ENCODE measurements at regions not wholly inside any gene's neighbourhood (a gene's known extent, or its start where the extent isn't known, plus 50 kb on each side); places are given as distances from the start of the nearest gene placed in this dataset.
"Not testable (repeated sequence)": the region's sequence is repeated elsewhere in the genome, so short reads cannot be mapped to it uniquely, and the experiment has no call there.

DNA sequence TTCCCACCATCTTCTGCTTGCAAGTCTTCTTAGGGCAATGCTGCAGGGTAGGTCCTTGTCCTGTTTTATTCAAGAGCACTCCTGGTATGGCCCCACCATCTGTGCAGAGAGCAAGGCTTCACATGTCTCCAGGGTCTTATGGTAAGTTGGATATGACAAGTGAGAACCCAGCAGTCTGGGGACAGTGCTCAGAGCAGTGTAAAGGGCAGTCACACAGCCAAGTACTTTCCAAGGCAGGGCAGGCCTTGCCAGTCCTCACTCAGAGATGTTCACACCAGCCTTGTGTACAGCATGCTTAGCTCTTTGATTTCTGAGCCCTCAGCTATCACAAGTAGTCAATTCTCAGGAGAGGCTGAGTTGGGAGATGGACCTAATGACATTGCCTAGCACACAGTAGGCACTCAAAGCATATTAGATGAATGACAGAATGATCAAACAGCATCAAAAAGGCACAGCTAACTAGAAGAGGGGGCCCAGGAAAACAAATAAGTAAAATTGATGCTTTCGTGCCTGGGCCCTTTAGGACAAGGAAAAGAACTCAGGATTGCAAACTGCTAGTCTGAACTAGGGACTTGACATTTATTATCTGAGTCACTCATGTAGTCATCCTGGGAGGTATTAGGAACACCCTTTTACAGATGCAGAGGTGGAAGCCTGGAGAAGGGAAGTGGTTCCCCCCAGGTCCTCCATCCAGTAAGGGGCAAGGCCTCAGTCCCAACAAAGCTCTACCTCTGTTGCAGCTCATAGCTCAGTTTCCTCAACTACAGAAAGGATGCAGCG, 86.7 kb upstream of the CTAGE1 start:
- no peak for DNase-seq

DNA sequence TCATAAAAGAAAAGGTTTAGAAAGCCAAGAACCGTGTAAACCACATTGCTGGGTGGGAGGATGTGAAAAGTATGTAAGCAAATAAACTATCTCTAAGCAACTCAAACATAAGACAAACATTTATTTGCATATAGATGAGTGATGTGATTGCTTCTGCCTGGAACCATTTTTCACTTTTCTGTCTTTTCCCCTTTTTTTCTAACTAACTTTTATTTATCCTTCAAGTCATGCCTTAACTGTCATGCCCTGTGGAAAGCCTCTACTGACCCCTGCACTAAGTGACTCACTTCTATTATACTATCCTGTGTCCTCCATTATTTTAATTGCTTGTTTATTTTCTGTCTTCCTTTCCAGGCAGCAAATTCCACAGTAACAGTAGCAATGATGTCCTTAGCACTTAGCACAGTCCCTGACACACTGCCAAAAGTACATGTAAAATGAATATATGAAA, 87.5 kb upstream of the CTAGE1 start:
- no peak for DNase-seq

- DNase-seq, result no peak
Measured at GRCh38 chr18:22507055-22507454, 89.3 kb upstream of the CTAGE1 start.

- no peak for DNase-seq
Measured at GRCh38 chr18:22509423-22509822, 91.7 kb upstream of the CTAGE1 start.

GRCh38 chr18:22510697-22511096, 93.0 kb upstream of the CTAGE1 start:
- no peak for DNase-seq

GRCh38 chr18:22513721-22514481, 96.2 kb upstream of the CTAGE1 start:
- no peak for DNase-seq

DNA sequence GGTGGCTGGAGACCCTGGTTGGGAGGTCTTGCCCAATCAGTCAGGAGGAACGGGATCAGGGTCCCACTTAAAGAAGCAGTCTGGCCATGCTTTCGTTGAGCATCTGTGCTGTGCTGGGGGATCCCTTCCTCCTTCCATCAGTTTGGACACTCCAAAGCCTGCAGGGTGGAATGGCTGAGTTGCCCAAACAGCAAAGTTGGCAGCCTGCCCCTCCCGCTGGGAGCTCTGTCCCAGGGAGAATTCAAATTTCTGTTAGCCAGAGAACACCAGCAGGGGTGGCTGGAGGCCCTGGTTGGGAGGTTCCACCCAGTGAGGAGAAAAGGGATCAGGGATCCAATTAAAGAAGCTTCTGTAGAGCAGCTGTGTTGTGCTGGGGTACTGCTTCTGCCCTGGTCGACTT, 96.9 kb upstream of the CTAGE1 start:
- DNase-seq, result no peak

DNA sequence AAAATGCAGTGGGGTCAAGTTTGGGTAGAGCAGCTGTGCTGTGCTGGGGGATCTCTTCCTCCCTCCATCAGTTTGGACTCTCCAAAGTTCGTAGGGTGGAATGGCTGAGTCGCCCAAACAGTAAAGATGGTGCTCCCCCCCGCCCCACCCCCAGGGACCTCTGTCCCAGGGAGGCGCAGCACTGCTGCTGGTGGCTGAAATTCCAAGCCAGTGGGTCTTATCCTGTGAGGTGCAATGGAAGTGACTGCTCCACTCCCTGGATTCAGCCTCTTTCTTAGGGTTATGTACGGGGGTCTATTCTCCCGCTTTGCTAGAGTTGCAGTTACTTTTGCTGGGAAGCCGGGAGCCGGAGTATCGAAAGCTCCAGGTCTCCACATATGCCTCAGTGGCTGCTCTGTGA, 97.5 kb upstream of the CTAGE1 start:
- DNase-seq, result no peak

DNA sequence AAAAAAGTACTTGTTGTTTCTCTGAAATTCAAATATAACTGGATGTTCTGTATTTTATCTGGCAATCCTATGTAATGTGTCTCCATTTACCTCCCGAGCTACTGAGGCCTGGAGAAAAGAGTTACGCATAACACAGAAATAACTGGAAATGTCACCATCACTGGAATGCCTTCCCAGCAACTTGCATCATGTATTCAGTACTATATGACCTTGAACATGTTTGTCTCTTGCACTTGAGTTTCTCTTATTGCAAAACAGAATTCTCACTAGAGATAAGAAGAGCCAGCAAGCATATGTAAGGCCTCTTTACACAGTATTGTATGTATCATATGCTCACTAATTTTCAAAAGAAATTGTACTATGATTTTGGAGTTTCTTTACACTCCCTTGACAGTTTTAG, 99.6 kb upstream of the CTAGE1 start:
- DNase-seq, result no peak

DNA sequence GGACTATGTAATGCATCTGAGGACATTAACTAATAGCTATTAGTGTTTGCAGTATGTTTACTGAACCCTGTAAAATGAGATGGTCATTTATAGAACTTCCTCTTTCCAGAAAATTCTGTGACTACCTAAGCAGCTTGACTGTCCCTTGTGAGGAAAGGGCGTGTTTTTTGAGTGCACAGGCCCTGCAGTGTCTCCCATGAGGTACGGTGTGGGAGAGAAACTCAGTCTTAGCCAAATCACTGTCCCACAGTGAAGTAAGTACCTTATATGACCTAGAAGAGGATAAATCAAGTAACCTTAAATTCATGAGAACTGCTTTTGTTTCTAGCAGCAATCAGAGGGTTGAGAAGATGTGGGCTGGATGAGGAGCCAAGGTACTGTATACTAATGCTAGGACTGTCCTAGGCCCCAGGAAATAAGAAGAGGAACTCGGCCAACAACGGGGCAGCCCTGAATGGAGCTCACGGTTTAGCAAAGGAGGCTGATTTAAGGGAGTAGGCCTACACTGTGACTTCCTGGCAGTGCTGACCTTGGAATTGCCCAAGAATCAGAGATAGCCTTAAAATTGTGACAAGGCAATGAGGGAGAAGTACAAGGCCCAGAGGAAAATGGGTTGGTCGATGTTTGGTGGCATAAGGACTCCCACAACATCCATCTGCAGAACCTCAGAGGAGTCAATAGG, 103.5 kb upstream of the CTAGE1 start:
- no peak for DNase-seq

- no peak for DNase-seq
Measured at GRCh38 chr18:22523481-22523880, 105.8 kb upstream of the CTAGE1 start.

GRCh38 chr18:22524783-22525182, 107.1 kb upstream of the CTAGE1 start:
- no peak for DNase-seq

DNA sequence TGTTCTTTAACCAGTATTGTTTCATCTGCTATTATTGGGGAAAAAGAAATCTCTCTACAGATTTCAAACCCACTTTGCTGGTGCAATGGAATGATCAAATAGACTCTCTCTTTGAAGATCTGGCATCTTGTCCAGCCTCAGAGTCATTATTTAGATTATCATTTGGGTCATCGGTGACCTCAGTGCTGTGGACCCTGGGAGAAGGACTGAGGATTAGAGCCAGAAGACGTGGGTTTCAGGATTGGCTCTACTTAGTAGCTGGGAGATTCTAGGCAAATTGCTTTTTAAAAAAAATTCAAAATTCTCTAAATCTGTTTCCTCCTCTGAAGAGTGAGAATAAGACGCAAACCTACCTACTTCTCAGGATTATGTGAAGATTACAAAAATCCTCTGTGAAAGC, 107.6 kb upstream of the CTAGE1 start:
- DNase-seq, result no peak

DNA sequence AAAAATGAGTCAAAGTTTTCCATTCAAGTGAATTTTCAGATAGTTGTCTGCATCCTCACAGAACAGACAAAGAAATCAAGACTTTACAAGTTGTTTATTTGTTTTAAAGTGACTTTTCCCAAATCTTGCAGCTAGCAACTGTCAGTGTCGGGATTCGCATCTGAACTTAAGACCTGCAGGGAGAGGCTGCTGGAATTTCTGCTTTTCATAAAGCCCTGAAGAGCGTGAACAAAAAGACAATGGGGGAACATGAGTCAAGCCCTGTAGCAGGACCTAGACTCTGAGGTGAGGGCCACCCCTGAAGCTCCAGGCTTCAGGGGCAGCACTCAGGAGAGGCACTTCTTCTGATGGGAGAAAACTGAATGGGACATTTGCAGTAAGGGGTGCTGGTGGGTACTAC, 108.2 kb upstream of the CTAGE1 start:
- DNase-seq, result no peak

- DNase-seq, result no peak
Measured at GRCh38 chr18:22528291-22528690, 110.6 kb upstream of the CTAGE1 start.

DNA sequence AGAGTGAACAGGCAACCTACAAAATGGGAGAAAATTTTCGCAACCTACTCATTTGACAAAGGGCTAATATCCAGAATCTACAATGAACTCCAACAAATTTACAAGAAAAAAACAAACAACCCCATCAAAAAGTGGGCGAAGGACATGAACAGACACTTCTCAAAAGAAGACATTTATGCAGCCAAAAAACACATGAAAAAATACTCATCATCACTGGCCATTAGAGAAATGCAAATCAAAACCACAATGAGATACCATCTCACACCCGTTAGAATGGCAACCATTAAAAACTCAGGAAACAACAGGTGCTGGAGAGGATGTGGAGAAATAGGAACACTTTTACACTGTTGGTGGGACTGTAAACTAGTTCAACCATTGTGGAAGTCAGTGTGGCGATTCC, 117.0 kb upstream of the CTAGE1 start:
- DNase-seq, result not testable (repeated sequence)

GRCh38 chr18:22536558-22536957, 118.8 kb upstream of the CTAGE1 start:
- no peak for DNase-seq

DNA sequence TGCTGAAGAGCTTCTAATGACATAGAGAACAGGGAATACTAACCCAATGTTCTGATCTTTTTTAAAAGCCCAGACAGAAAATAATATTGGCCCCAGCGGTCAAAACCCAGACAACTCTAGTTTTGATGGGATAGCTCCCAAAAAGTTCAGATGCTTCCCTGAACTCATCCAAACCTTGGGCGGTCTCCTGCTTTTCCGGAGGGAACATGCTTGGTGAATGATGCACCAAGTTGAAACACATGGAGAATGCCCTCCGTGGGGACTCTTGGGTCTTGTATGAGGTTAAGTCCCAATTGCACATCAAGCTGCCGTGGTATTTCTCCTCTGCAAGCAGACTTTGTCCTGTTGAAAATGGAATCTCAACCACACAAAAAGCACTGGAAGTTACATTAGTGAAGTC, 120.7 kb upstream of the CTAGE1 start:
- DNase-seq, result no peak

DNA sequence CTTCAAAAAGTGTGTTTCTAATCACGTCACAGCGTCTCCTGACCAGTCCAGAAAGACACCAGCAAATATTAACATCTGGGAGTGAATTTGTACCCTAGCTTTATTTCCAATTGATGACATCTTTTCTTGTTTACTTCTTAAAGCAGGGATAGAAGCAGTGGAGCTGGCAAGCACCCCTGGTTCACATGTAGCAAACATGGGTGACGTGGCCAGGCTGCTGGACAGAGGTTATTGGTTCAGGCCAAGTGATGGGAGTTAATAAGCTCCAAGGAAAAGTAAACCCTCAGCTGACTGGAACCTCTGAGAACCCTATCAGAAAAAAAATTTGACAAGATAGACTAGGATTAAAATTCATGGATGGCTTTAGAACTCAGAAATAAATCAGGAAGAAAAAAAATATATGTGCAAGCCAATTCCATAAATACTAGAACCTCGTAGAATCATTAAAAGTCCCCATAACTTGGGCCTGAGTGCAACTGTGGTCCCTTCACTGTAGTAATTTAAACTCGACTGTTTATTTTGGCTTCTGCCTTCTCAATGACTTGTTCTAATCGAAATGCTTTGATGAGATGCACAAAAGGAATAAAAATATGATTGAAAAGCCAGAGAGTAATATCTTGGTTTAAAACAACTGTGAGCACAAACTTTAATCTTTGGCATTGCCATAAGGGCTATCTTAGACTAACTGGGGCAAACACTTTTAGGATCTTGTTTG, 121.5 kb upstream of the CTAGE1 start:
- no peak for DNase-seq

- no peak for DNase-seq
Measured at GRCh38 chr18:22541232-22541631, 123.5 kb upstream of the CTAGE1 start.

DNA sequence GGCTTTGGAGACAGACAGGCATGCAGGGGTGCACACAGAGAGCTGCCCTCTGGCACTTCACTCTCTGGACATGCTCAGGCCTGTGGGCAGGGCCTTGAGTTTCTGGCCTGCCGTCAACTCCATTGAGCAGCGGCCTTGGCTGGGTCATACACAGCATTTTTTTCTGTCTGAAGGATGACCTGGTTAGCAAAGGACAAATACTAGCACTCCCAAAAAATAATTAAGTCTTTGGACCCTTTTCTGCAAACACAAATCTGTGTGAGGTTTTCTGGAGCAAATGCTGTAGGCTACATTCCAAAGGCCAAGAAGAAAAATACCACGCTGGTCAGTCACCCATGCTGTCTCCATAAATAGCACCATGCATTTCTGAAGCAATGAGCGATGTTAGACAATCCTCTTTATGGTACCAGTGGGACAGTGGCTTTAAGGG, 124.7 kb upstream of the CTAGE1 start:
- no peak for DNase-seq

GRCh38 chr18:22543769-22544168, 126.1 kb upstream of the CTAGE1 start:
- no peak for DNase-seq

DNA sequence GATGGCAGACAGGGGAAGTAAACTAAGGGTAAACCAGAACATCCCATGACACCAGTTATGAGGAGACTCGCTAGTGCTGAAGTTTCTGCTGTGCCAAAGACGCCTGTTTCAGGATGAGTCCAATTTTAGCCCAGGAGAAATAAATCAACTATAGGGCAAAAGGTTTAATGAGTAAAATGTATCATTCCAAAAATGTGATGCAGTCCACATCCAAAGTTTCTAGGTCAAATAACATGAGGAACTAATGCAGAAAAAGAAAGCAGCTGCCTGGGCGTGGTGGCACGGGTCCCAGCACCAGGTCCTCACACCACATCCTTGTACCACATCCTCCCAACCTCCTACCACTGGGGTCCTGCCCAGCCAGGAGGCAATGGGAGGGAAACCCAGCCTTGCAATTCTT, 126.9 kb upstream of the CTAGE1 start:
- DNase-seq, result no peak

Data from SHP77 treated with DMSO at 0.1 percent for 48 hours (cell line).